Activated CD4-positive, CD25-positive, alpha-beta regulatory T cell (primary cell): ENCODE measurements at regions not wholly inside any gene's neighbourhood (a gene's known extent, or its start where the extent isn't known, plus 50 kb on each side); places are given as distances from the start of the nearest gene placed in this dataset.

Experiments
- DNase-seq, 4 experiments: peaks; one replicate each; lab custom pipeline; 2025; lab: John Stamatoyannopoulos, UW

GRCh38 chr2:181341855-181342600, 115.2 kb upstream of the ITGA4 start:
- no peak for DNase-seq

GRCh38 chr2:181348107-181348837, 108.9 kb upstream of the ITGA4 start:
- no peak for DNase-seq

- no peak for DNase-seq
Measured at GRCh38 chr2:181352158-181352557, 105.0 kb upstream of the ITGA4 start.

- no peak for DNase-seq
Measured at GRCh38 chr2:181354626-181355025, 102.6 kb upstream of the ITGA4 start.

DNA sequence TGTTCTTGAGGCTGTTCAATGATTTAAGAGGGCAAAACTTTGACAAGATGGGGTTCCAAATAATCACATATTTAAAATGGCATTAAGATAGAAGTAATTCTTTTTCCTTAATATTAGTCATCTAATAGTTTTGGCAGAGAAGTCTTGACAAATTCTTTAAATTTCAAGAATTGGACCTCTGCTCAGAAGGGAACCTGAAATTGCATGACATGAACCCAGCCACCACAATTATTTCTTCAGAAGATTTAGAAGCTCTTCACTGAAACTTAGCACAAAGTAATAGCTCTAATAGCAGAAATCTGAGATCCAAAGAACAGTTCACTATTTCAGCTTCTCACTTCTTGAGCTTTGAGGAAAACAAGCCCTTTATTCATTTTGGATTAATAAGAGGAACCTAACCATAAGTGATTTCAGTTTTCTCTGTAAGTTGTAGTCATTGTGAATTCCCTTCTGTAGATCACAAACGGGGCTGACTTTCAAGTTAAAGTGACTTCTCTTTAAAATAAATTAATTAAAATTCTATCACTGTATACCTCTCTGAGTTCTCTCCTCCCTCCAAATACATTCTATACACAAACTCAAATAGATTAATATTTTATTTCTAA, 100.6 kb upstream of the ITGA4 start:
- DNase-seq: no peak

GRCh38 chr2:181357979-181358378, 99.2 kb upstream of the ITGA4 start:
- DNase-seq: no peak

DNA sequence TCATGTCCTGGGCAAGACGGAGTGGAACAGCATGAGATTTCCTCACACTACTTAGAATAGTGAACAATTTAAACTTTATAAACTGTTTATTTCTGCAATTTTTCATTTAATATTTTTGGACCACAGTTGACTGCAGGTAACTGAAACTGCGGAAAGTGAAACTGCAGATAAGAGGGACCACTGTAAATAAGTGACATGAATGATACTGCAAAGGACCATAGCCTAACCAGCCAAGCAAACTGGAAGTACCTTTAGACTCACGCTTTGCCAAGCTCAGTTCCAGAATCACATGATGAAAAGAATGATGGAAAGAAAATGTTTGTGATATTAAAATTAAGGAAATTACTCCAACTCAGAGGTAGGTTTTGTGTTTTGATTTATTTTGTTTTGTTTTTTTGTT, 94.6 kb upstream of the ITGA4 start:
- DNase-seq: no peak

- DNase-seq: no peak
Measured at GRCh38 chr2:181363164-181363563, 94.0 kb upstream of the ITGA4 start.

- no peak for DNase-seq
Measured at GRCh38 chr2:181364492-181365170, 92.6 kb upstream of the ITGA4 start.

GRCh38 chr2:181366675-181367175, 90.5 kb upstream of the ITGA4 start:
- DNase-seq: no peak

DNA sequence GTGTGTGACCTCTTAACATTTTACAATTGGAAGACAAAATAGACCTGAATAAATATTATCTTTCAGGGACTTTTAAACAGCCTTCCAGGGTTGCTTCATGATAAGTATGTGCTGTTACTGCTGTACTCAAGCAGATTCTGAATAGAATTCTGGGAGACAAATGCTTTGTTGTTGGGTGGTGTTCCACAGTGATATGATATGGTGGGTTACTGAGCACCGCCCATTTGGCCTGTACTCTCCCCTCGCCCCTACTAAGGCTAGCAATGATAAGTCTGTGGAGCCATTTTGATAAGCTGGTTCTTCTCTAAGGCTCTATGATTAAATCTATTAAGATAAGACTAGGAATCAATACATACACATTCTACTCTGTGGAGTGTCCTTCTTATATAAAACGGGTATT, 89.8 kb upstream of the ITGA4 start:
- no peak for DNase-seq

DNA sequence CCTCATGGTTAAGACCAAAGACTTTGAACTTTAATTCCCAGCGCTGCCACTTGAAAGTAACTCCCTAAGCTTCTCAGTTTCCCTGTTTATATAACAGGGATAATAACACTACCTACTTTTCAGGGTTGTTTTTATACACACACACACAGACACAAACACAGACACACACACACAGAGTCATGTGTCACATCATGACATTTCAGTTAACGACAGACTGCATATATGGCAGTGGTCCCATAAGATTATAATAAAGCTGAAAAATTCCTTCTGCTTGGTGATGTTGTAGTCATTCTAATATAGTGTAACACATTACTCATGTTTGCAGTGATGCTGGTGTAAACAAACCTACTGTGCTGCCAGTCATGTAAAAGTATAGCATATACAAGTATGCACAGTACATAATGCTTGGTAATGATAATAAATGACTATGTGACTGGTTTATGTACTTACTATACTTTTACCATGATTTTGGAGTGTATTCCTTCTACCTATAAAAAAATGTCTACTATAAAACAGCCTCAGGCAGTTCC, 89.2 kb upstream of the ITGA4 start:
- DNase-seq: no peak

DNA sequence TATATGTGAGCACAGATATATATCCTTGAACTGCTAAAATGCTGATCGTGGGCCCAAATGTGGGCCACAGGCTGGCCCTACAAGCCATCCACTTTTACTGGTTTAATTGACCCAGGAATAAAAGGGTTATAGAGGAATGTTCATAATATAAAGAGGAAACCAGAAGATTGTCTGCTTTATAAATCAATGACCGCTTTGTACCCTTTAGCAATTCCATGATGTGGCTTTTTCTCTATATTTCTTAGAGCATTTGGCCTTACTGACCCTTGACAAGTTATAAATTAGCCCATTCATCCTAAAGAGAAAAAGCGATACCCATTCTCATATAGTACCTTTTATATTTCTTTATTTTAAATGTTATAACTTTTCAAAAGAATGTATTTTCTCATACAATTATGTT, 87.1 kb upstream of the ITGA4 start:
- no peak for DNase-seq

GRCh38 chr2:181371195-181371594, 86.0 kb upstream of the ITGA4 start:
- no peak for DNase-seq

DNA sequence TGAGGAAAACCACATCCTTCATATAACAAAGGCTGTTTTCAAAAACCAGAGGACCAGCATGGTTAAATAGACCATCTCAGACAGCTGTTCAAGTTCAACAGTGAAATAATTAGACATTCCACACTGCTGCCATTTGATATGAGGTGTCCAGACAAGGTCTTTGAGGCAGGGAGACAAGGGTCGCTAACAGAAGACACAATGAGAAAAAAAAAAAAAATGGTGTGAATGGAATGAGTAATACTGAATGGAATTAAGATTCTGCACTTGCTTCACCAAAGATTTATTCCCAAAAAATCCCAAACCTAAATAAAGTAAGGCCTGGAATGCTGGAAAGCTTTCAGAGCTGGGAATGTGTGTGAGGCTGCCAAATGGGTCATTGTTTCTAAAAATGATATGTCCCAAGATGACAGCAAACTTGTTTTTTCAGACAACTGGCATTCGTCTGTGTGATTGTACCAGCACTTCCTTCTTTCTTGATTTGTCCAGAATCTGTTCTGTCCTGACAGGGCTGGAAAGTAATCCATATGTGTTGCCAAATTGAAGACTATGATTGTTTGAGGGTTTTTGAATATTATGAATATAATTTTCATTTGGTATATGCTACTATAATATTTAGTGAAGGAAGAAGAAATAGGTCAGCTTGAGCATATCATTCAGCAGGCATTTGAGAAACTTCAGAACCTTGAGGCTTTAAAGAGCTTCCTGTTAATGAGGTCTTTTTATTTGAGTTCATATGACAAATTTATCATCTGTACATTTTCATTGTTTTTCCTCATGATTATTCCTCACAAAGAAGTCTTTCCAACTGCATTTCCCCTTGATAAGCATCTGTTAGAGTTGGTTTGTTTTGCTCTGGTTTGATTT, 85.2 kb upstream of the ITGA4 start:
- DNase-seq: no peak

DNA sequence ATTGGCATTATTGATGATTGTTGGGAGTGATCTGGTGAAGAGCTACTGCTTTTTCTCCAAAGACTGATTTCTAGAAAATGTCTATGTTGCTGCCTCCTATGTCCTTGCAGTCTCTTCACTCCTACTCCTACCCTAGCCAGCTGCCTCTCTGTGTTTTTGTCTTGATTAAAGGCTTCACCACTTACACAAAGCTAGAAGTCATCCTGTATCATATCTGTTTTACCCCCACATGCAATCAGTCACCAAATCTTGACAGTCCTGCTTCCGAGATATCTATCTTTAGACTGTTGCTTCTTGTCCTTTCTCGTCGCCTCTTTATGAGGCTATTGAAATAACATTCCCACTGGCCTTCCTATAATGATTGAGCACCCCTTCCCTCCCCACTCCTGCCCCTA, 84.5 kb upstream of the ITGA4 start:
- no peak for DNase-seq

- no peak for DNase-seq
Measured at GRCh38 chr2:181374781-181375675, 82.2 kb upstream of the ITGA4 start.

DNA sequence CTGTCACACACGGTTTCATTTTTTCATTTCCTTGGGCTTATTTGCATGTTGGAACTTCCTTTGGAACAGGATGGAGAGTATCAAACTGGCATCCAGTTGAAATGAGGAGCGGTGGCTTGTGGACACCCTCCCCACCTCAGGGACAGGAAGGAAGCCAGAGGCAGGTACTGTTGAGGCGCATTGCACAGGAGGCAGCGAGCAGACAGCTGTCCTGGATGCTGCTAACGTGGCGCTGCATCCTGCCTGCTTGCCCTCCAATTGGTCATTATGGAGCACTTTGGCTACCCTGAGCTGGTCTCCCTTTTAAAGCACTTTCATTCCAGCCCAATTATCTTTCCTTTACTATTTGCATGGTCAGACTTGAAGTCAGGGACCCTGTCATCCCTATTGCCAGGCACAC, 80.7 kb upstream of the ITGA4 start:
- DNase-seq: no peak

- DNase-seq: no peak
Measured at GRCh38 chr2:181376999-181377398, 80.2 kb upstream of the ITGA4 start.

DNA sequence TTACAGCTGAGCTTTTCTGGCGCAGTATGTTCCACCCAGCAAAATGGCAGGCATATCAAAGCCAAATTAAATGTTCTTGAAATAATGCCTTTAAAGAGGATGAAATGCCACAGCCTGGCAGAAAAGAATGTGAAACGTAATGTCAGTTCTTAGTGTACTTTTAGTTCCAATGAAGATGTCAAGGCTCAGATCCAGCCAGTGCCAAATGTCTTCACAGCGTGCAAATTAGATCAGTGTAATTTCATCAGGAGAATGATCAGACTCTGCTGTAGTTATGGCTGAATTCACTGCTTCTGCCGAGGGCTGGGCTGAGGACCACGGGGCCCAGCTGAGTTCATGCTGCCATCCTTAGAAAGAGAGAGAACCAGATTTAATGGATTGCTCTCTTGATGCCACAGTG, 78.7 kb upstream of the ITGA4 start:
- no peak for DNase-seq
